ENCODE measurements at regions not wholly inside any gene's neighbourhood (a gene's known extent, or its start where the extent isn't known, plus 50 kb on each side); places are given as distances from the start of the nearest gene placed in this dataset.
"Not testable (repeated sequence)": the region's sequence is repeated elsewhere in the genome, so short reads cannot be mapped to it uniquely, and the experiment has no call there.

- not testable (repeated sequence) for H4K20me1 ChIP-seq (ENCODE audit: low read depth, low read length); H3K79me2 ChIP-seq (ENCODE audit: insufficient read depth, low read length); H3K27me3 ChIP-seq (ENCODE audit: low read length)
Measured at GRCh38 chrX:10469-11458, 270.4 kb upstream of the PLCXD1 start.

GRCh38 chrX:13821-14443, 267.2 kb upstream of the PLCXD1 start:
- not testable (repeated sequence) for H3K79me2 ChIP-seq (ENCODE audit: insufficient read depth, low read length)

More at GRCh38 chrX:10469-11458, 270.4 kb upstream of the PLCXD1 start:
- H2AFZ ChIP-seq (ENCODE audit: low read depth, low read length, severe bottlenecking); H3F3A ChIP-seq (ENCODE audit: insufficient read depth); H3K27ac ChIP-seq (ENCODE audit: low read depth, low read length); H3K9ac ChIP-seq (ENCODE audit: low read length); H3K36me3 ChIP-seq (ENCODE audit: low read length); H3K9me3 ChIP-seq (ENCODE audit: insufficient read depth, low read length); H3K4me3 ChIP-seq (ENCODE audit: insufficient read depth, low read length, poor library complexity, severe bottlenecking); H3K4me2 ChIP-seq (ENCODE audit: low read depth, low read length, poor library complexity, severe bottlenecking); H3K9me2 ChIP-seq (replicated peaks; ENCODE audit: insufficient read depth, low read length): not testable (repeated sequence)

GRCh38 chrX:14452-14851, 266.7 kb upstream of the PLCXD1 start:
- H3K4me2 ChIP-seq (ENCODE audit: low read depth, low read length, poor library complexity, severe bottlenecking); H3K4me3 ChIP-seq (ENCODE audit: insufficient read depth, low read length, poor library complexity, severe bottlenecking); H4K20me1 ChIP-seq (ENCODE audit: low read depth, low read length); H3K9ac ChIP-seq (ENCODE audit: low read length); H3K79me2 ChIP-seq (ENCODE audit: insufficient read depth, low read length); H3K9me3 ChIP-seq (ENCODE audit: insufficient read depth, low read length); H3K9me2 ChIP-seq (replicated peaks; ENCODE audit: insufficient read depth, low read length); H3K27me3 ChIP-seq (ENCODE audit: low read length); H3F3A ChIP-seq (ENCODE audit: insufficient read depth); H2AFZ ChIP-seq (ENCODE audit: low read depth, low read length, severe bottlenecking); H3K27ac ChIP-seq (ENCODE audit: low read depth, low read length); H3K36me3 ChIP-seq (ENCODE audit: low read length): not testable (repeated sequence)

More at GRCh38 chrX:13821-14443, 267.2 kb upstream of the PLCXD1 start:
- H3F3A ChIP-seq (ENCODE audit: insufficient read depth); H3K4me3 ChIP-seq (ENCODE audit: insufficient read depth, low read length, poor library complexity, severe bottlenecking); H4K20me1 ChIP-seq (ENCODE audit: low read depth, low read length); H2AFZ ChIP-seq (ENCODE audit: low read depth, low read length, severe bottlenecking); H3K27ac ChIP-seq (ENCODE audit: low read depth, low read length); H3K9me3 ChIP-seq (ENCODE audit: insufficient read depth, low read length); H3K9ac ChIP-seq (ENCODE audit: low read length); H3K9me2 ChIP-seq (replicated peaks; ENCODE audit: insufficient read depth, low read length); H3K36me3 ChIP-seq (ENCODE audit: low read length); H3K27me3 ChIP-seq (ENCODE audit: low read length); H3K4me2 ChIP-seq (ENCODE audit: low read depth, low read length, poor library complexity, severe bottlenecking): not testable (repeated sequence)

- not testable (repeated sequence) for H4K20me1 ChIP-seq (ENCODE audit: low read depth, low read length)
Measured at GRCh38 chrX:18768-19454, 262.3 kb upstream of the PLCXD1 start.

GRCh38 chrX:19455-19827, 261.7 kb upstream of the PLCXD1 start:
- not testable (repeated sequence) for H3K27ac ChIP-seq (ENCODE audit: low read depth, low read length); H3F3A ChIP-seq (ENCODE audit: insufficient read depth); H3K79me2 ChIP-seq (ENCODE audit: insufficient read depth, low read length); H3K4me3 ChIP-seq (ENCODE audit: insufficient read depth, low read length, poor library complexity, severe bottlenecking); H3K36me3 ChIP-seq (ENCODE audit: low read length); H3K9me2 ChIP-seq (replicated peaks; ENCODE audit: insufficient read depth, low read length); H3K9me3 ChIP-seq (ENCODE audit: insufficient read depth, low read length); H3K27me3 ChIP-seq (ENCODE audit: low read length); H4K20me1 ChIP-seq (ENCODE audit: low read depth, low read length); H2AFZ ChIP-seq (ENCODE audit: low read depth, low read length, severe bottlenecking)
- Histone ChIP-seq H3K4me2 (ENCODE audit: low read depth, low read length, poor library complexity, severe bottlenecking) (peak overlapping the region; percentile 53), H3K9ac (ENCODE audit: low read length) (peak overlapping the region; percentile 40)

More at GRCh38 chrX:18768-19454, 262.3 kb upstream of the PLCXD1 start:
- not testable (repeated sequence) for H3K4me3 ChIP-seq (ENCODE audit: insufficient read depth, low read length, poor library complexity, severe bottlenecking); H3K27ac ChIP-seq (ENCODE audit: low read depth, low read length); H3K9ac ChIP-seq (ENCODE audit: low read length); H3K79me2 ChIP-seq (ENCODE audit: insufficient read depth, low read length); H3K27me3 ChIP-seq (ENCODE audit: low read length); H3K4me2 ChIP-seq (ENCODE audit: low read depth, low read length, poor library complexity, severe bottlenecking); H3K9me3 ChIP-seq (ENCODE audit: insufficient read depth, low read length); H2AFZ ChIP-seq (ENCODE audit: low read depth, low read length, severe bottlenecking); H3F3A ChIP-seq (ENCODE audit: insufficient read depth); H3K9me2 ChIP-seq (replicated peaks; ENCODE audit: insufficient read depth, low read length); H3K36me3 ChIP-seq (ENCODE audit: low read length)
